ENCODE measurements at regions not wholly inside any gene's neighbourhood (a gene's known extent, or its start where the extent isn't known, plus 50 kb on each side); places are given as distances from the start of the nearest gene placed in this dataset.

DNA sequence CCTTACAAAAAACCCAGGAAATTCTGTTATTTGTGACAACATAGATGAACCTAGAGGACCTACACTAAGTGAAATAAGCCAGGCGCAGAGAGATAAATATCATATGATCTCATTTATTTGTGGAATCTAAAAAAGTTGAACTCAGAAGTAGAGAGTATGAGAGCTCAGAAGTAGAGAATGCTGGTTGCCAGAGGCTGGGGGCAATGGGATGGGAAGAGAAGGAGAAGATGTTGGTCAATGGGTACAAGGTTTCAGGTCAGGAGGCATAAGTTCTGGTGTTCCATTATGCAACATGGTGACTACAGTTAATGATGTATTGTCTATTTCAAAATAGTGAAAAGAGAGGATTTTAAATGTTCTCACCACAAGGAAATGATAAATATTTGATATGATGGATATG, 259.1 kb upstream of the POU3F1 start:
- TF ChIP-seq CTCF (IDR thresholded peaks at IDR 0.05): no peak
- no peaks in the 10 kb centered on the region for H3K4me1 Mint-ChIP-seq (ENCODE audit: unreplicated experiment)
- H3K36me3 Mint-ChIP-seq (ENCODE audit: unreplicated experiment): no peaks in the 10 kb centered on the region
- DNase-seq (ENCODE audit: extremely low spot score, unreplicated experiment): no peak
- no peaks in the 10 kb centered on the region for H3K9me3 Mint-ChIP-seq (ENCODE audit: unreplicated experiment)
- H3K4me3 Mint-ChIP-seq (ENCODE audit: unreplicated experiment): no peak overlapping the region
- H3K27ac Mint-ChIP-seq (ENCODE audit: unreplicated experiment): no peak overlapping the region
- H3K27me3 Mint-ChIP-seq (ENCODE audit: unreplicated experiment): peaks cover 41% of the 10 kb centered on the region

DNA sequence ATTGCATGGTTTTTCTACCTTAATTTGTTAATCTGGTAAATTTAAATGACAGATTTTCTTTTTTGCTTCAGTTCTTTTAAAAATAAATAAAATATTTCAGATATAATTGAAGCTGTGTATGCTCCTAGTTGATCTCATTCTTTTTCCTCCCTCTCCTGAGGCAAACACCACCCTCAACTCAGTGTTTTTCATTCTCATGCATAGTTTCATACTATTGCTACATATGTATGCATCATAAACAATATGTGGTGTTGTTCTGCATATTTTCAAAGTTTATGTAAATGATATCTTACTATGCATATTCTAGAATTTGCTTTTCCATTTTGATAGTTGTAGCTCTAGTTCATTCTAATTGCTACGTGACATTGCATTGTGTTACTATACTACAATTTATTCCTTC, 257.2 kb upstream of the POU3F1 start:
- H3K9me3 Mint-ChIP-seq (ENCODE audit: unreplicated experiment): no peaks in the 10 kb centered on the region
- H3K4me1 Mint-ChIP-seq (ENCODE audit: unreplicated experiment): no peaks in the 10 kb centered on the region
- no peak overlapping the region for H3K4me3 Mint-ChIP-seq (ENCODE audit: unreplicated experiment)
- H3K27me3 Mint-ChIP-seq (ENCODE audit: unreplicated experiment): peaks cover 39% of the 10 kb centered on the region
- no peak for DNase-seq (ENCODE audit: extremely low spot score, unreplicated experiment)
- no peaks in the 10 kb centered on the region for H3K36me3 Mint-ChIP-seq (ENCODE audit: unreplicated experiment)
- no peak for TF ChIP-seq CTCF (IDR thresholded peaks at IDR 0.05)
- no peak overlapping the region for H3K27ac Mint-ChIP-seq (ENCODE audit: unreplicated experiment)

DNA sequence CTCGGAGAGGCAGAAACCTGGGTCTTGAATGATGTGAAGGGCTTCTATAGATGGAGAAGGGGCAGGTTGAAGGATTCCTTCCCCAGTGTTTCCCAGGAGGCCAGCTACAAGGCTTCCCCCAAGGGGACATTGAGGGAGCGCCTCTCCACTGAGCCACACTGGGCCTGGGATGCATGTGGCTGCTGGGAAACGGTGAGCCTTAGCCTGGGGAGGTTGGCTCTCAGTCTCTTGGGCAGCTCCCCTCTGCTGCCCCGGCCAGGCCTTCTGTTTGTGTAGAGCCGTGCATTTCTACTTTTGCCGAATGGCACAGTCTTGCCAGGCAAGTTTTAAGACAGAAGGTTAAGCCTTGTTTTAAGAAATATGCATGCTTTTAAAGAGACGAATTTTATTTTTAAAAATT, 254.4 kb upstream of the POU3F1 start:
- Mint-ChIP-seq H3K27ac (ENCODE audit: unreplicated experiment) (no peak overlapping the region), H3K9me3 (ENCODE audit: unreplicated experiment) (no peaks in the 10 kb centered on the region), H3K27me3 (ENCODE audit: unreplicated experiment) (peaks cover 28% of the 10 kb centered on the region), H3K4me1 (ENCODE audit: unreplicated experiment) (peaks cover 8% of the 10 kb centered on the region), H3K4me3 (ENCODE audit: unreplicated experiment) (no peak overlapping the region), H3K36me3 (ENCODE audit: unreplicated experiment) (no peaks in the 10 kb centered on the region)
- no peak for TF ChIP-seq CTCF (IDR thresholded peaks at IDR 0.05)
- DNase-seq (ENCODE audit: extremely low spot score, unreplicated experiment): no peak

DNA sequence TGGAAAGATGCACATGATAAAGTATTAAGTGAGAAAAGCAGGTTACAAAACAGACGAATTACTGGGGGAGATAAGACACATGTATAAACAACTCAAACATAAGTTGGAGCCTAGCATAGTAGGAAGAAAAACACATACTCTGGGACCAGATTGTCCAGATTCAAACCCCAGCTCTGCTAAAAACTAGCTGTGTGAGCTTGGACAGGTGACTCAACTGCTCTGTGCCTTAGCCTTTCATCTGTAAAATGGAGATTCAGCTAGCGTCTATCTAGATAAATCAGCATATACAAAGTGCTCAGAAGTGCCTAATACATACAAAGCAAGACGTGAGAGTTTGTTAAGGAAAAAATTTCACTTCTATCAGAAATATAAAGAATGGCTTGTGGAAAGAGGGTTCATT, 254.0 kb upstream of the POU3F1 start:
- no peak overlapping the region for H3K4me3 Mint-ChIP-seq (ENCODE audit: unreplicated experiment)
- H3K36me3 Mint-ChIP-seq (ENCODE audit: unreplicated experiment): no peaks in the 10 kb centered on the region
- H3K27me3 Mint-ChIP-seq (ENCODE audit: unreplicated experiment): peaks cover 24% of the 10 kb centered on the region
- no peak for TF ChIP-seq CTCF (IDR thresholded peaks at IDR 0.05)
- no peak for DNase-seq (ENCODE audit: extremely low spot score, unreplicated experiment)
- H3K27ac Mint-ChIP-seq (ENCODE audit: unreplicated experiment): no peak overlapping the region
- H3K9me3 Mint-ChIP-seq (ENCODE audit: unreplicated experiment): no peaks in the 10 kb centered on the region
- peaks cover 8% of the 10 kb centered on the region for H3K4me1 Mint-ChIP-seq (ENCODE audit: unreplicated experiment)

DNA sequence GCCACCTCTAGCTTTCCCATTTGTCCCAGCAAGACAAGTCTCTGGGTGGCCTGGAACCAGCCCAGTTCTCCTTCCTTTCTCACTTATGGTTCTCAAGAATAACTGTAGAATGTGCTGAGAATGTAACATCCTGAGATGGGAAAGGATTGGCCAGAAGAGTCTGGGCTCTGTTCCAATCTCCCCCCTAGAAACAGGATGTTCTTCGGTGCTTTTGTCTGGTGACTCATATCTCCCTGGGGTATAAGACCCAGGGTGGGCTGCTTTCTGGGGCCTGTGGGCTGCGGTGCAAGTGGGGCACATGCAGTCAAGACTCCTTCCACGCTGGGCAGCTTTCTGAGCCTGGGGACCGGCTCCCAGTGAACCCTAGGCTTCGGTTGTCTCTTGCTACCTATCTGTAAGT, 251.2 kb upstream of the POU3F1 start:
- H3K4me1 Mint-ChIP-seq (ENCODE audit: unreplicated experiment): peaks cover 8% of the 10 kb centered on the region
- no peaks in the 10 kb centered on the region for H3K36me3 Mint-ChIP-seq (ENCODE audit: unreplicated experiment)
- peaks cover 10% of the 10 kb centered on the region for H3K27me3 Mint-ChIP-seq (ENCODE audit: unreplicated experiment)
- DNase-seq (ENCODE audit: extremely low spot score, unreplicated experiment): no peak
- no peak overlapping the region for H3K4me3 Mint-ChIP-seq (ENCODE audit: unreplicated experiment)
- TF ChIP-seq CTCF (IDR thresholded peaks at IDR 0.05): no peak
- no peaks in the 10 kb centered on the region for H3K9me3 Mint-ChIP-seq (ENCODE audit: unreplicated experiment)
- H3K27ac Mint-ChIP-seq (ENCODE audit: unreplicated experiment): no peak overlapping the region

Data from osteocyte (in vitro differentiated cells).